Left forelimb (tissue), 1 donor: ENCODE measurements at regions not wholly inside any gene's neighbourhood (a gene's known extent, or its start where the extent isn't known, plus 50 kb on each side); places are given as distances from the start of the nearest gene placed in this dataset.

Experiments
- DNase-seq: peaks from one replicate; pipeline ENCODE4 v3.0.0-alpha.2; 2018; ENCODE audit warnings: low spot score

GRCh38 chr2:118278046-118278445, 189.8 kb downstream of the INSIG2 start:
- DNase-seq, result no peak

DNA sequence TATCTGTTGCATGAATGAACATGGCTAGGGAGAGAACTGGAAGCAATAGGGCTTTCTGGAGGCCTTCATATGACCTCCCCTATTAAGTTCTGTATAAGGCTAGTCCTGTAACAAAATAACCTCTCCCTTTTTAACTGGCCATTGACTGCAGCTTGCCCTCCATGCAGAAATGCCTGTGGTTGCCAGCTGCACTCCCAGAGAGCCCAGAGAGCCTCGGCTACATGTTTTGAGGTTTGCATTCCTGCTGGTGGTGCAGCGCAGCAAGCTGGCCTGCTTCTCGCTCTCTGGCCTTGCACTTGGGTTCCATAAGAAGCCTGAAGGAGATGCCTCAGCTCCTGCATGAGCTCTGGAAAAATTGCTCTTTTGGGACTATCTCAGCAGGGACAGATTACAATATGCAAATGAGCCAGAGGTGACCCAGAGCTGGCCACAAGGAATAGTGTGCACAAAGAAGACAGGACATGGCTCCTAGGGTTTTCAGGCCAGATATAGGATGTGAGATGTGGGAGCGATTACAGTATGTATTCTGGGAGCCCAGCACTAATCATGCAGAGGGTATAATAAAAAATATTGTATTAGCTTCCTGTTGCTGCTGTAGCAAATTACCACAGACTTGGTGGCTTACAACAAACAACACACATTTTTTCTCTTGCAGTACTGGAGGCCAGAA, 186.7 kb downstream of the INSIG2 start:
- no peak for DNase-seq

- no peak for DNase-seq
Measured at GRCh38 chr2:118272391-118272790, 184.1 kb downstream of the INSIG2 start.

DNA sequence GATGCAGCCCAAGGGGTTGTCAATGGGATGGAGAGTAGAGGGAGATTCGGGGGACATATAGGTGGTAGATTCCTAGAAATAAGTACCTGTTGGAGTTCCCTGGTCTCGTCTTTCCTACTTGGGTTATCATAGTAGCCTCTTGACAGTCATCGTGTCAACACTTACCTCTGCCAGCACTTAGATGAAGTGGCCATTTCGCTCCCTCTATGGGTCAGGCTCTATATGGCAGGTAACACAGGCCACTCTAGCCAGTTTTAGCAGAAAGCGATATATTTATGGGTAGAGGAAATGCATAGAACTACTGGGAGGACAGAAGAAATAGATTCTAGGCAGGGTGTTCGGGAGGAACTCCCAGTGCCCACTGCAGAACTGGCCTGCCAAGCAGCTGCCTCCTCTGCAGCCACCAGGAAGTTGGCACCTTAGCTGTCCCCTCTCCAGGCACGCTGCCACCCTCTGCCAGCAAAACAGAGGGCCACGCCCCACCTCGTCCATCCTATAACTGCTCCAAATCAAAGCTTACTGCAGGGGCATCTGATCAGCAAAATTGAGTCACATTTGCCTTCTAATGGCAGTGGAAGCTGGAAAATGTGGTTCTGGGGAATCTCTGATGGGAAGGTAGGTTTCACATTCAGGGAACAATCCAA, 181.3 kb downstream of the INSIG2 start:
- DNase-seq, result no peak

DNA sequence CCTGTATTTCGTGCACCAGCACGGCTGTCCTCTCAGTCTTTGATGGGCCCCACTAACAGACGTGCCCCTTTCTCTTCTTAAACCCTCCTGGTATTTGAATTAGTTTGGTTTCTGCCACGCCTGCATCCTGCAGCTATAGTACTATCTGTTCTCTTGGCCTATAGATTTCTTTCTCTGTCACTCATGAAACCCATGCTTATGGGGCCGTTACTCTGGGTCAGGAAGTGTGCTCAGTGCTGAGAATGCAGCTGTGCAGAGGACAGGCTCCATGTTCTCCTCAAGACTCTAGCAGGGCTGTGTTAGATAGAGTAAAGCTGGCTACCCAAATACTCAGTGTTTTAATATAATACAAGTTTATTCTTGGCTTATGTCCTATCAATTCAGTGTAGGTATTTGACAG, 180.0 kb downstream of the INSIG2 start:
- DNase-seq, result no peak

DNA sequence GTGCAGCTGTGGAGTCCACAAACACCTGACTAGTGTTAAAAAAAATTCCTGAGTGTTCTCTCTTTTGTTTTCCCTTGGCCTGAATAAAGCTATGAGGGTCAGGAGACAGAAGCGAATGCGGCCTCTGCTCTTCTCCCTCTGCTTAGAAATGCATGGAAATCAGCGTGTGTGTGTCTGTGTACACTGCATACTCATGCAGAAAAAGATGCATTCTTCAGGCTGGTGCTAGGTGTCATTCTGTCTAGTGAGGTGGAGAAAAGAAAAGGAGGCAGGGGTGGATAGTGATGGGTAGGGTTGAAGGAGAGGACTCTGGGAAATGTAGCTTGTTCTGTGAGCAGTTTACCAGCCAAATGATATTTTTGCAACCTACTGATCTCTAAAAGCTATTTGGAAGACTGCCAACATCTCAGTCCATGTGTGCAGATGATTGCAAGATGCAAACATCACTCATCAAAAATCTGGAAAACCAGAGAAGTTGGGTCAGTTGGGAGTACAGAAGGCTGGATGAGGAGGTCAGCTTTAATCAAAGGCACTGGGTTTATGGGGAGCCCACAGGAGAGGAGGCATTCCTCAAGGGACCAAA, 177.7 kb downstream of the INSIG2 start:
- DNase-seq, result no peak

DNA sequence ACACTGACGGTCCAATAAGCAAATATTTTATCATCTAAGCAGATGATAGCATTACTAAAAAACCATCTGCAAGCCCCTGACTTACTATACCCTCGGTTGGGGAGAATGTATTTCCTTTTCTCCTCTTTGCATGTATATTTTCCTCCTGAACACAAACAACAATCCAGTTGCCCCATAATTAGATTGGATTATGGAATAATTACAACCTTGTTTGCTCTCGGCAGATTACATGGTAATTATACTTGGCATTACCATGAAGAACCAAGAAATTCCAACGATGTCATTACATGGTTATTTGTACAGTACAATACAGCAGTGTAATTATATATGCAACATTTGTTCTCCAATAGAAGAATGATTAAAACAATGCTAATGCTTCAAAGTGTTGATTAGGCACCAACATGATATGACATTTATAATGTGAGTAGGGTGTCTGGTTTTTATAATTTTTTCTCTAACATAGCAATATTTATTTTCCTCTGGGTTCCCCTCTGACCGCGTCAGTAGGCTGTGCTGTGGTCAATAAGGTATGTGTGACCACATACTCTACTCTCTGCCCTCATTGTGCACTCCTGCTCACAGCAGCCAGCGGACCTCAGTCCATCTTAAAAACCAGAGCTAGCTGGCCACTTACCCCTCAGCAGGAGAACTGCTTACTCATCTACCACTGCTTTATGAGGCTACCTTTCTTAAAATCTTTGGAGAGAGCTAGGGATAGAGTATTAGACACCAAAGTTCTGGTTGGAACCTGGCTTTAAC, 176.1 kb downstream of the INSIG2 start:
- no peak for DNase-seq

DNA sequence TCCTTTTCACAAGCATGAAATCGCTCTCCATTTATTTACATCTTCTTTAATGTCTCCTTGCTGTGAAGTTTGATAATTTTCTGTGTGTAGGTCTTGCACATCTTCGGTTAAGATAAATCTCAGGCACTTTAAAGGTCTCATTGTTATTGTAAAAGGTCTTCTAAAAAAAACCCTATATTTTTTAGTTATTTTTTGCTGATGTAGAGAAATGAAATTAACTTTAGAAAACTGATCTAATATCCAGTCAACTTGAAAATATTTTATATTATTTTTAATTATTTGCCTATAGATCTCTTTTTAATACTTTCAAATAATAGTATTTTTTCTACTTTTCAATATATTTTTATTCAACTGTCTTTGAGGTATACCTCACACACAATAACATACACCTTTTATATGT, 169.4 kb downstream of the INSIG2 start:
- DNase-seq, result no peak

- no peak for DNase-seq
Measured at GRCh38 chr2:118255771-118256372, 167.6 kb downstream of the INSIG2 start.

GRCh38 chr2:118255301-118255700, 167.0 kb downstream of the INSIG2 start:
- no peak for DNase-seq

- no peak for DNase-seq
Measured at GRCh38 chr2:118254116-118254515, 165.8 kb downstream of the INSIG2 start.

GRCh38 chr2:118251427-118251826, 163.2 kb downstream of the INSIG2 start:
- DNase-seq, result no peak

GRCh38 chr2:118250463-118250862, 162.2 kb downstream of the INSIG2 start:
- no peak for DNase-seq

DNA sequence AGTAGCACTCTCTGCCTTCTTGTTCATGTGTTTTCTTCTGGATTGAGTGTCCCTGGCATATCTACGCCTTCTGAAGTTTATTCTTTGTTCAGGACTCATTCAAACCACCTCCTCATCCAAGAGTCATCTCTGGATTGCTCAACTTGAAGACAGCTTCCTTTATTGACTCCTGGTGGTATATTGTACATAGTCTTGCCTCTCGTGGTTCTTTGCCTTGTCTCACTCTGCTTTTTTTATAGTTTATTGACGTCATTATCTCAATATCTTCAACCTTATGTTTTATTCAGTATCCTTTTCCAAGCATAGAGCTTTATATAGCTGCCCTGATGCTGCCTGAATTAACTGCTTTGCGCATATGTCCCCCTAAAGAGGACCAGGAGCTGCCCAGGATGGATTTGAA, 161.7 kb downstream of the INSIG2 start:
- no peak for DNase-seq

- DNase-seq, result no peak
Measured at GRCh38 chr2:118249531-118249930, 161.3 kb downstream of the INSIG2 start.

GRCh38 chr2:118246726-118247125, 158.5 kb downstream of the INSIG2 start:
- no peak for DNase-seq

DNA sequence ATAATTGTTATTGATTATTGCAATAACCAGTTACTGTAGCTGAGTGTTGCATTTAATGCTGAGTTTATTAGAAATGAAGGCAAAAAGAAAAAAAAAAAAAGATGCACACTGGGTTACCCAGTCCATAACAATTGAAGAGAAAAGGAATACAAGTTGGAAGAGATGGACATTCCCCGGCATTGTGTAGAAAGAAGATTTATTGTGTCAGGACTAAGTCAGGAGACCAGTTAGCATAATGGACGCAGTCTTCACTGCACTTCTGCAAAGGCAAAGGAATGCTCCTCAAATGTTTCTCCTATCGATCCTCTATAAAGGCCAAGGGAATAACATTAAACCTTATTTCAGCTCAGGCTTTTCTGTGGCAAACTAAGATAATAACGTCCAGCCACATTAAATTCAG, 157.8 kb downstream of the INSIG2 start:
- DNase-seq, result no peak

- DNase-seq, result no peak
Measured at GRCh38 chr2:118244686-118245085, 156.4 kb downstream of the INSIG2 start.

GRCh38 chr2:118243031-118243430, 154.8 kb downstream of the INSIG2 start:
- DNase-seq, result no peak

GRCh38 chr2:118242216-118242615, 153.9 kb downstream of the INSIG2 start:
- DNase-seq, result no peak

GRCh38 chr2:118241128-118241527, 152.9 kb downstream of the INSIG2 start:
- DNase-seq, result no peak

DNA sequence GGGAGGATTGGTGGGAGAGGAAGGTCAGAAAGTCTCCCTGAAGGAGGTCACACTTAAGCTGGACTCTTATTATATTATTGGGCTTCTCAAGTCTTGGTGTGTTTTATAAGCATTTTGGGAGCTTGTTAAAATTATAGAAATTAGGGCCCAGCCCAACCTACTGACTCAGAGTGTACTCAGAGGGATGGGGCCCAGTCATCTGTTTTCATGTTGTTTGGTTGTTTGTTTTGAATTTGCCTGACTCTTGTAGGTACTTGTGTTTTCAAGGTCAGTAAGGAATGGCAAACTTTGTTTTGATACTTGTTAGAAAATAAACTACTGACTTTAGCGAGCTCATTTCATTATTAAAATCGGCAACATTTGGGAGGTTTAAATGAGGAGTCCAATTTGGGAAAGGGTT, 152.0 kb downstream of the INSIG2 start:
- DNase-seq, result no peak

DNA sequence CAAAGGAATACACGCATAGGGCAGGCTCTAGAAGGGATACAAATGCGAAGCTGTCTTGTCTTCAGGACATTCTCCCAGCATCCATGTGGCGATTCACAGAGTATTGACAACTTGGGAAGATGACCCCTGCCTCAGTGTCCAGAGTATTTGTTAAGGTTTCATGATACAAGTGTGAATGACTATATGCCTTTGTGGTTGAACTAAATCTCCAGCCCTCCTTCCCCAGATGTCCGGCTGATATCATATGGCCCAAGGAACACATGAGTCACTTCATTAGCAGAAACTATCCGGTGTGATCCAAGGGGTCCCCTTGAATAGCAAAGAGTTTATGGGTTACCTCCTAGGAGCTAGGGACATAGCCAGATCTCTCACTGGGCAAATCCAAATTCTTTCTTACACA, 151.0 kb downstream of the INSIG2 start:
- no peak for DNase-seq
